ENCODE measurements at regions not wholly inside any gene's neighbourhood (a gene's known extent, or its start where the extent isn't known, plus 50 kb on each side); places are given as distances from the start of the nearest gene placed in this dataset.

DNA sequence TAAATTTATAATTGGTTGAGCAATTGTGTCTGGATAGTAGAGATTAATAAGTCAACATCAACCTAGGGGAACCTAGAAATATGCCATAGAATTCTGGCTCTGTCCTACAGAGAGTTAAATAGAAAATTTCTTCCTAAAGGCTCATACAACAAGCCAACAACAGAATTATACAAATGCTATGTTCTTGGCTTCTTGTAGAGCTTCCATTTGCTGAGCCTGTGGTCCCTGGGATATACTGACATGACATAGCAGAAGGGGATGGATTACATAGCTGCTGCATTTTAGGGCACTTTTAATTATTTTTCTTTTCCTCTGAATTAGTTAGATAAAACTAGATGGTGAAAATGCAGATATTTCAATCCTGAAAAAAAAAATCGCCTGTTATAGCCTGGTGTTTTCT lies 95.5 kb upstream of the ST6GAL2 start:
- TF ChIP-seq, protein P1, sequence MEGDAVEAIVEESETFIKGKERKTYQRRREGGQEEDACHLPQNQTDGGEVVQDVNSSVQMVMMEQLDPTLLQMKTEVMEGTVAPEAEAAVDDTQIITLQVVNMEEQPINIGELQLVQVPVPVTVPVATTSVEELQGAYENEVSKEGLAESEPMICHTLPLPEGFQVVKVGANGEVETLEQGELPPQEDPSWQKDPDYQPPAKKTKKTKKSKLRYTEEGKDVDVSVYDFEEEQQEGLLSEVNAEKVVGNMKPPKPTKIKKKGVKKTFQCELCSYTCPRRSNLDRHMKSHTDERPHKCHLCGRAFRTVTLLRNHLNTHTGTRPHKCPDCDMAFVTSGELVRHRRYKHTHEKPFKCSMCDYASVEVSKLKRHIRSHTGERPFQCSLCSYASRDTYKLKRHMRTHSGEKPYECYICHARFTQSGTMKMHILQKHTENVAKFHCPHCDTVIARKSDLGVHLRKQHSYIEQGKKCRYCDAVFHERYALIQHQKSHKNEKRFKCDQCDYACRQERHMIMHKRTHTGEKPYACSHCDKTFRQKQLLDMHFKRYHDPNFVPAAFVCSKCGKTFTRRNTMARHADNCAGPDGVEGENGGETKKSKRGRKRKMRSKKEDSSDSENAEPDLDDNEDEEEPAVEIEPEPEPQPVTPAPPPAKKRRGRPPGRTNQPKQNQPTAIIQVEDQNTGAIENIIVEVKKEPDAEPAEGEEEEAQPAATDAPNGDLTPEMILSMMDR (IDR thresholded peaks at IDR 0.05), result no peak
- TF ChIP-seq POLR2A (IDR thresholded peaks at IDR 0.05), result no peak
